ENCODE measurements at regions not wholly inside any gene's neighbourhood (a gene's known extent, or its start where the extent isn't known, plus 50 kb on each side); places are given as distances from the start of the nearest gene placed in this dataset.

GRCh38 chr15:49793943-49794342 lies 173.1 kb downstream of the DTWD1 start:
- no peak for TF ChIP-seq POLR2A (IDR thresholded peaks at IDR 0.05)
- TF ChIP-seq, protein P1, sequence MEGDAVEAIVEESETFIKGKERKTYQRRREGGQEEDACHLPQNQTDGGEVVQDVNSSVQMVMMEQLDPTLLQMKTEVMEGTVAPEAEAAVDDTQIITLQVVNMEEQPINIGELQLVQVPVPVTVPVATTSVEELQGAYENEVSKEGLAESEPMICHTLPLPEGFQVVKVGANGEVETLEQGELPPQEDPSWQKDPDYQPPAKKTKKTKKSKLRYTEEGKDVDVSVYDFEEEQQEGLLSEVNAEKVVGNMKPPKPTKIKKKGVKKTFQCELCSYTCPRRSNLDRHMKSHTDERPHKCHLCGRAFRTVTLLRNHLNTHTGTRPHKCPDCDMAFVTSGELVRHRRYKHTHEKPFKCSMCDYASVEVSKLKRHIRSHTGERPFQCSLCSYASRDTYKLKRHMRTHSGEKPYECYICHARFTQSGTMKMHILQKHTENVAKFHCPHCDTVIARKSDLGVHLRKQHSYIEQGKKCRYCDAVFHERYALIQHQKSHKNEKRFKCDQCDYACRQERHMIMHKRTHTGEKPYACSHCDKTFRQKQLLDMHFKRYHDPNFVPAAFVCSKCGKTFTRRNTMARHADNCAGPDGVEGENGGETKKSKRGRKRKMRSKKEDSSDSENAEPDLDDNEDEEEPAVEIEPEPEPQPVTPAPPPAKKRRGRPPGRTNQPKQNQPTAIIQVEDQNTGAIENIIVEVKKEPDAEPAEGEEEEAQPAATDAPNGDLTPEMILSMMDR (IDR thresholded peaks at IDR 0.05): no peak

Data from Peyer's patch (tissue), 4 donors.